ENCODE measurements at regions not wholly inside any gene's neighbourhood (a gene's known extent, or its start where the extent isn't known, plus 50 kb on each side); places are given as distances from the start of the nearest gene placed in this dataset.
"Not testable (repeated sequence)": the region's sequence is repeated elsewhere in the genome, so short reads cannot be mapped to it uniquely, and the experiment has no call there.

DNA sequence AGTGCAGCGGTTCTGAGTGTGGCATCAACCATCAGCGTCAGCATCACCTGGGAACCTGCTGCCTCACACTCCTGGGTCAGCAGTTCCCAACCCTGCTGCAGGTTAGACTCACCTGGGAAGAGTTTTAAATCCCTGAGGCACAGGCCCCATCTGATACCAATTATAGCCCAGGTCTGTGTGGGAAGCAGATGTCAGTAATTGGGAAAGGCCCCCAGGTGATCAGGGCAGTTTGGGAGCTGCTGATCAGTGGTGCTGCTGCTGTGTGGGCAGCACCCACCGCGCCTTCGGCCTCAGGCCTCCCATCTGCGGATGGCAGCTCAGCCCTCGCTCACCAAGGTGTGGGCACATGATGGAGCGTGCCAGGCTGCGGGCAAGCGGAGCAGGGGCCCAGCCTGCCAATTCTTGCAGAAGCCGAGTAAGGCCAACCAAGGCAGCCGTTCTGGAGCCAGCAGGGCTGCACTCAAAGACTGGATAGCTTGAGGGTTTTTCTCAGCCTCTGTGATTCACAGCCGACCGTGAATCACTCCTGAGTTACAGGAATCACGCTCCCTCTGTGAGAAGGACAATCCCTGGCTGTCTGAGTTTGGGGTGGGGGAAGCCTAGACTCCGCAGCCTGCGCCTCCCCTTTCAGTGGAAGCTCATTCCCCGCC lies 155.6 kb upstream of the SFSWAP start:
- in situ Hi-C loops (cut with HindIII; ENCODE audit: low sequenced_read_pairs) = no loop called here

DNA sequence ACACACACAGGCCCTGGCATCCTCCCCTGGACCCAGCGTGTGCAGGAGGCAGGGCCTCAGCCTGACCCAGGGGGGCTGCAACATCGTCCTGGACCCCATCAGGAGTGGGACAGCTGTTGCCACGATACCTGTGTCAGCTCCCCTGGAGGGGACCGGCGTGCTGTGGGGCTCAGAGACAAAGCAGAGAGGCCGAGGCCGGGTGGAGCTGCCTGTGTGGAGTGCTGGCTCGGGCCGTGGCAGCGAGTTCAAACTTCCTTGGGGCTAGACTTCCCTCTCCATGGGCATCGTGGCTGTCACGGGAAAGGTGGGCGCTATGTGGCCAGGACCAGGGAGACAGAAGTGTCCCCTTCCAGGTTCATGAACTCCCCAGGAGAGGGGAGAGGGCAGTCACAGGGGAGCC lies 155.0 kb upstream of the SFSWAP start:
- in situ Hi-C loops (cut with HindIII; ENCODE audit: low sequenced_read_pairs) = no loop called here

DNA sequence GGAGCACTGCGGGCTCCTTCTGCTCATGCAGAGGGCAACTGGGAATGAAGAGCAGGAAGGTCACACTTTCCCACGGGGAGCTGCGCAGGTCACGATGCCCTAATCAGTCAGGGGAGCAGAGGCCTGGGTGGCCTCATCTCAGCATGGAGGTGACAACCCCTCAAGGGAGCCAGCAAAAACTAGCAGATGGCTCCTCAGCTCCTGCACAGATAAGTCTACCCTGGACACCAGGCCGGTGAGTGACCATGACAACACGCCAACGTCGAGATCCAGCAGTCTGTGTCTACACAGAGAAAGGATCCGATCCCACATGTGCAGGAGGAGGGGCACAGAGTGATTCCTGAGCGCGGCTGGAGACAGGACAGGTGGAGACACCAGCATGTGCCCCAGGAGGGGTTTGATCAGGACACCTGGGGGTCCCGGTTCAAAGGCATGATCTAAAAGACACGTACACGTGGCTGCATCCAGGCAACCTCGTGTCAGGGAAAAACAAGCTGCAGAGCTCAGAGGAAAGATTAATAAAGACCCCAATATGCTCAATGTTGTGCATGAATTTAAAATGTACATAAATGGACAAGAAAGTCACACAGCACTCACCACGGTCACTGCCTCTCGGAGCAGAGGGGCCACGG lies 153.7 kb upstream of the SFSWAP start:
- in situ Hi-C loops (cut with HindIII; ENCODE audit: low sequenced_read_pairs) = no loop called here

DNA sequence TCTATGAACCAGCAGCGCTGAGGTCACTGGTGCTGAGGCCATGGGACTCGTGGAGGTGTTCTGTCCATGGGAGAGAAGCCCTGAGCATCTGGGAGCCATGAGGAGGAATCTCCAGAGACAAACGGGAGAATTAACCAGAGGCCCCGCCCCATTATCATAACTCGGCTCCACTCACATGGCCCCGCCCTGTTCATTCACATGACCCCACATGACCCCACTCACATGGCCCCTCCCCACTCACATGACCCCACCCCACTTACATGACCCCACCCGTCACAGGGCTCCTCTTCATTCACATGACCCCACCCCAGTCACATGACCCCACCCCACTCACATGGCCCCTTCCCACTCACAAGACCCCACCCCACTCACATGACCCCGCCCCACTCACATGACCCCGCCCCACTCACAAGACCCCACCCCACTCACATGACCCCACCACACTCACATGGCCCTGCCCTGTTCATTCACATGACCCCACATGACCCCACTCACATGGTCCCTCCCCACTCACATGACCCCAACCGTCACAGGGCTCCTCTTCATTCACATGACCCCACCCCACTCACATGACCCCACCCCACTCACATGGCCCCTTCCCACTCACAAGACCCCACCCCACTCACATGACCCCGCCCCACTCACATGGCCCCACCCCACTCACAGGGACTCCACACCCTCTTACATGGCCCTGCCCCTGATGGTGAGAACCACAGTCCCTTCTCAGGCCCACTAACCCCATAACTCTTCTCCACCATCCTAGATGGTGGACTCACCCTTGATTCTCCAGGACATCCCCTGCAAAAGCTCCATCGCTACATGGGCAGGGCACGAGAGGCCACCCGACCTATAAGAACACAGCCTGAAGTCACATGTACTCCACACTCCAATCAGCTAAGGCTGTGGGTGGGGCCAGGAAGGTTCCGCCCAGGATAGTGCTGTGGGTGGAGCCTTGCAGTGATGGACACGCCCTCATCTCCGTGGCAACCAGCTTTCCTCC lies 151.1 kb upstream of the SFSWAP start:
- in situ Hi-C loops (cut with HindIII; ENCODE audit: low sequenced_read_pairs) = no loop called here

DNA sequence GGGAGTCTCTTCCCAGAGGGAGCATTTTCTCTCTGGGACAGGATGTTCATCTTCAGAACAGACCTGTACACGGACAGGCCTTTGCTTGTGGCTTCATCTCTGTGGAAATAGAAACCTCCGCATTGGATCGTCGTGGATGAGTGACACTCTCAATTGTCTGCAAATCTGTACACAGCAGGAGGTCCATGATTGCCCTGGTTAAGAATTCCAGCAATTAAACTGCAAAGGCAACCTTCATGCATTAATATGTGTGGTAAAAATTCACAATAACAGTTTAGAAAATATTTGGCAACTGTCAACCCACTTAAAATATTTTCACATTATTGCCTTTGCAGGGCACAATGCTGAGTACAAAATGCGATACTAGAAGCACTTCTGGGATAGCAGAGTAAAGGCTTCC lies 149.8 kb upstream of the SFSWAP start:
- in situ Hi-C loops (cut with HindIII; ENCODE audit: low sequenced_read_pairs) = no loop called here

DNA sequence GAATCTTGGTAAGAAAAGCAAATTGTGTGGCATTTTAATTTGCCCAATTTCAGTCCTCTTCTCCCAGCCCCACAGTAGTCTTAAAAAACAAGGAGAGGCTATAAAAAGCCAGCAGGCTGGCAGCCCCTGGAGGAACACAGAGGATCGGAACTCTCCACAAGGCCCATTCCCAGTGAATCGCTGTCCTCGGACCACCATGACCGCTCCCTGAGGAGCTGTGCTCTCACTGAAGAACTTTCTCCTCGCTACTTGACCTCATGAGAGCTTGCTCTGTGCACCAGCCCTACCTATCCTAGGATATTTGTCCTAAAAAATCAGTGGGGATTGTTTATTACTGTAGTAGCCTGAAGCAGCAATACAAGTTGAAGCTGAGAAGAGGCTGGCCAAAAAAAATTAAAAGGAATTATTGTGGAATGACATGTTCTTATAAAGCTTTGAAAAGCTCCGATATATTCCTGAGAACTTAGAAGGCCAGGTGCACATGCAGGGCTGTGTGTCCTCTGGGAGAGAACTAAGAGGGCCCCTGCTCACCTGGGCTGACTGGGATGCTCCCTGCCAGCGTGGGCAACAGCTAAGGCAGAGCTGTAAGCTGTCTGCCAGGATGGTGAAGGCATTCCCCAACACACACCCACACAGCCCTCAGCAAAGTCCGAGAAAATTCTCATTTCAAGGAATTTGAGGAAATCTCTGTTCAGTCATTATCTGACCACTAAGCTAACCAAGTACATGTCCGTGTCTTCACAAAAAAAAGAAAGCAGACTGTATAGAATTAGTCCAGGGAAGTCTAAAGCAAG lies 148.8 kb upstream of the SFSWAP start:
- in situ Hi-C loops (cut with HindIII; ENCODE audit: low sequenced_read_pairs) = no loop called here

DNA sequence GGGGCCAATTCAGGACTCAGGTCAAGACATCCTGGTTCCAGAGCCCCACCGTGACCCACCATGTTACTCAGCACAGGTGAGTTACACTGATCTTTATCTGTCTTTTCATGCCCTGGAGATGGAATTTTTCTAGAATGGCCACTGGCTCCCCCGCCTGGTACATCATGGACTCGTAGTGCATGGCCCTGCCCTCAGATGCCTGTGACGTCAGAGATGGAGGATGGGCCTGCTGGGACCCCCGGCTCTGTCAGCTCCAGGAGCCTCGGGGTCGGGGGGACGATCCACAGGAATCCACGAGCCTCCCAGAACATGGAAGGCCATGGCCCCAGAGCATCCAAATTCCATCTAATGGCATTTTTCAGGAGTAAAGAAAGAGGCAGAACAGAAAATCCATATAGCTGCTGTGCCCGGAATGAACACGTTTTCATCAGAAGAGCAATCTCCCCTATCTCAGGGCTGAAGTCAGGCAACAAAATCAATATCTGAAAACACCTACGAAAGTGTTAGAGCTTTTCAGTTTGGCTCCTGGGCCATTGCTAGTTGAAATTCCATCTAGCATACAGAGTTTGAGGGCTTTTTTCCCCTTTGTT lies 146.7 kb upstream of the SFSWAP start:
- in situ Hi-C loops (cut with HindIII; ENCODE audit: low sequenced_read_pairs) = not testable (repeated sequence)

DNA sequence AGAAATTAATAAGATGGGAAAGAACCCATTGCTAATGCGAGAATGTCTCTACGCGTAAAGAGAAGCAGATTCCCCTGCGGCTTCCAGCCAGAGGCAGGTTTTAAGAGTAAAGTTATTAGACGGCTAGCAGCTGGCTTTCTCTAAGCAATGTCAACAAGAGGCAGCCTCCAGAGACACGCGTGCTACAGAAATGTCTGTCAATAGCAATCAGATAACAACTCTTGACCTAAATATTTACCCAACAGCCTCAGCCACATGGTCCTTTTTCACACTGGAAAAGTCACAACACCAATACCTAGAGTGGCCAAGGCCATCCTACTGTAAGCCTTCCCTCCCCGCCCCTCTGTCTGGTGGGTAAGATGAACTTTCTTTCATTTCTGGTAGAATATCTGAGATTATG lies 146.0 kb upstream of the SFSWAP start:
- in situ Hi-C loops (cut with HindIII; ENCODE audit: low sequenced_read_pairs) = no loop called here

DNA sequence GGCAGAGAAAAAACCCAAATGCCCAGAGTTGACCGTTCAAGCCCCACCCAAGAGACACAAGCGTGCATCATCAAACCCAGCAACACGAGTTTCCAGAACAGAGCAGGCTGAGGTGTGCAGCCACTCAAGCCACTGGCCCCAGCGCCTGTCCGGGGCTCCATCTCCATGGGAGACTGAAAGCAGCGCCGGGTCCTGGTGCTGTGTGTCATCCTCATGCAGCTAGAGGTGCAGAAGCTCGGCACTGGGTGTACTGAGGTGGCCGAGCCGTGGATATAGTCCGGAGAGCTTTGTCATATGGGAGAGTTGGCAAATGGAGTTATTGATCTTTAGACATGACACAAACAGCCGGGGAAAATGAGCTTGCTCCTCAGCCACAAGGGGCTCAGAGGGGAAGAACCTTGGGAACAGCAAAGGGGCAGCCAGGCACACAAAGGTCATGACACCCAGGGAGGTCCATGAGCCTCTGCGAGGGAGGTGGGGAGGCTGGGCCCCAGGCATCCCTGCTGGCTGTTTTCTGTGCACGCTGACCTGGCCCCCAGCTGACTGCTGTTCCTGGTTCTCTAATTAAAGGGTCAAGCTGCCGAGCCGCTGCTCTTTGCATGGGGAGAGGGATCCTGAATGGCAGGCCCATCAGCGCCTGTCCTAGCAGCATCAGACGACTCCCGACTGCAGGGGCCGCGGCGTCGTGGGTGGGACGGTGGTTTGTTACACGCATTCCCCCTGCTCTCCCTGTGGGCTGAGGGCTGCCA lies 145.4 kb upstream of the SFSWAP start:
- in situ Hi-C loops (cut with HindIII; ENCODE audit: low sequenced_read_pairs) = no loop called here

DNA sequence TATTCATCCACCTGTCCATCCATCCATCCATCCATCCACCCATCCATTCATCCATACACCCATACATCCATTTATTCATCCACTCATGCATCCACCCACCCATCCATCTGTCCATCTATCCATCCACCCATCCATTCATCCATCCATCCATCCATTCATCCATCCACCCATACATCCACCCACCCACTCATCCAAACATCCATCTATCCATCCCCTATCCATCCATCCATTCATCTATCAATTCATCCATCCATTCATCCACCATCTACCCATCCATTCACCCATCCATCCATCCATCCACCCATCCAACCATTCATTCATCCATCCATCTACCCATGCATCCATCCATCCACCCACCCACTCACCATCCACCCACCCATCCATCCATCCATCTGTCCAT lies 142.6 kb upstream of the SFSWAP start:
- in situ Hi-C loops (cut with HindIII; ENCODE audit: low sequenced_read_pairs) = no loop called here

DNA sequence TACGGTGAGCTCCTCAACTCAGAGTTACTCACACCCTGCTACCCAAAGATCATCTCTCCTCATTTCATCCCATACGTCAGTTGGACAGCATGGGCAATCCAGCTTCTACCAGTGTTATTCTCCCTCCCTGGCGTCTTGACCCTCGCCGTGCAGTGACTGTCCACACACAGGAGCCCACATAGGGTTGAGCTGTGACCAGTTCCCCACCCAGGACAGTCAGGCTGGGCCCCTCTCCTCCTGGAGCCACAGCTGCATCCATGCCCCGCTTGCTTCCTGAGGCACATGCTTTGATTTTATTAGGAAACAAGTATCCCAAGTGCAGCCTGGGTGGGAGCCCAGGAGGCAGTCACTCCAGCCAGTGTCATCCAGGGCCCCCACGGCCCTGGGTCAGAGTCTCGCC lies 140.3 kb upstream of the SFSWAP start:
- in situ Hi-C loops (cut with HindIII; ENCODE audit: low sequenced_read_pairs) = no loop called here

DNA sequence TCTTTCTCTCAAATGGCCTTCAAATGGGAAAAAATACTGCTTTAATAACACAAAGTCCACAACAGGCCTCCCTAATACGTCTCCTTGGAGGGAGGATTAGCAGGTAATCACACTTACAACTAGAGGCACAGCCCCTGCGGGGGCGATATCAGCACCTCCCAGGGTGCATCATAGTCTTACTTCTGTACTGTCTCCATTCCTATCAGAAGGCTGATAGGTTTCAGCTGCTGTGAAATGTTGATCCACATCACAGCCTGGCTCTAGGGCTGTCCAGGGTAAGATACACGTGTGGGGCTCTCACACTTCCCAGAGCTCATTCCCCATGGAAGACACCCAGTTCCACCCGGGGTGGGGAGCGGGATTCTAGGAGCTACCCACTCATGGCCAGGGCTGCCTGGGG lies 139.1 kb upstream of the SFSWAP start:
- in situ Hi-C loops (cut with HindIII; ENCODE audit: low sequenced_read_pairs) = no loop called here

DNA sequence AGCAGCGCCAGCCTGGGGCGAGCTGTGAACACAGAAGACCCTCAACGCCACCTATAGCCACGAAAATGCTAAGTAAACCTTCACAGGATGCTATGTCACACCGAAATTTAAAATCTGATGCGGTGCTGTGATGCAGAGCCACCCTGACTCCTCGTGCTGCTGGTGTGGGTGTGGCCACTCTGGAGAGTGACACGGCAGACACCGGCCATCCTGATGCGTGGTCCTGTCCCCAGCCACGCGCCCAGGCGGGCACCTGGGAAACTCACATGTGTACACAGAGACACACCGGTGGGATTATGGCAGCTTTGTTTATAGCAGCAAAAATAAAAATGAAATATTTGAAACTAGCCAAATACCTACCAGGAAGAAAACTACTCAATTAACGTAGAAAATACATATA lies 138.3 kb upstream of the SFSWAP start:
- in situ Hi-C loops (cut with HindIII; ENCODE audit: low sequenced_read_pairs) = no loop called here

DNA sequence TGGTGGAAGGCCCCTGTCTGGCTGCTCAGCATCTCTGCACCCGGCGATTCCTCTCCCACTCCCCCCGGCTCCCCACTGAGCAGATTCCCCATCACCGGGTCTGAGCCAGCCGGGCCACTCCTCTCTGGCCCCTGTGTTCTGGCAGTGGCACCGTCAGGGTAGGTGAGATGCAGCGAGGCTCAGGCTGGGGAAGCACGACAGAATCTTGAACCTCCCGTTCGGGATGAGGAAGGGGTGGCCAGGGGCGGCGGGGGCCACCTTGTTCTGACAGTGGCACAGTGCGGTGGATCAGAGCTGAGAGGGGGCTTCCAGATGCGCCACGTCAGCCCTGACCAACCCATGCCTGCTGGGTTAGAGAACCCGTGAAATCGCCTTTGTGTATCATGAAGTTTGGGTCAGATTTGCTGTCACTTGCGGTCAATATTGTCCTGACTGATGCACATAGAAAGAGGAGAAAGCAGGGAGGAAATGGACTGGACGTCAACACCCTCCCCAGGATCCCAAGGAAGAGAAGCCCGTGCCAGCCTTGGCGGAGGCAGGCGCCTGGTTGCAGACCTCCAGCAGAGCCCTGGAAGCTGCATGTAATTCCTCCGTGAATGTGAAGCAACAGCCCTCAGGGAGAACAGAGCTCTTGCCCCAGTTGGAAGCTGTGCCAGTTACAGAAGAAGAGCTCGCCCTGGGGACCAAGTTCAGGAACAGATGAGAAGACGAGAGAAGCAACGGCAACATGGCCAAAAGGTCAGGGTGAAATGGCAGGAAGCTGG lies 137.1 kb upstream of the SFSWAP start:
- in situ Hi-C loops (cut with HindIII; ENCODE audit: low sequenced_read_pairs) = no loop called here

DNA sequence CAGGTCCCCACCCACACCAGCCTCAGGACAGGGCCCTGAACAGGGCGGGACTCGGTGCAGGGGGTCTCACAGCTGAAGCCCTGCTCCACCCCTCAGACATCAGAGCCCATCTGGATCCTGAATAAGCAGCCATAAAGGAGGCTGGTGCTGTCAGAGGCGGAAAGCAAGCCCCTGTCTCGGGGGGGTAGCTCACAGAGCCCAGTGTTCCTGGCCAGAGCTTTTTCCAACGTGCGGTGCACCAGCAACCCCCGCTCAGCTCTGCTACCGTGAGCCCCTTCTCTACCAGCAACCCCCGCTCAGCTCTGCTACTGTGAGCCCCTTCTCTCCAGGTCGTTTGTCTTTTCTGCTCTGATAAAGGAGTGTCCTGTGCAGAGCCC lies 136.5 kb upstream of the SFSWAP start:
- in situ Hi-C loops (cut with HindIII; ENCODE audit: low sequenced_read_pairs) = no loop called here

DNA sequence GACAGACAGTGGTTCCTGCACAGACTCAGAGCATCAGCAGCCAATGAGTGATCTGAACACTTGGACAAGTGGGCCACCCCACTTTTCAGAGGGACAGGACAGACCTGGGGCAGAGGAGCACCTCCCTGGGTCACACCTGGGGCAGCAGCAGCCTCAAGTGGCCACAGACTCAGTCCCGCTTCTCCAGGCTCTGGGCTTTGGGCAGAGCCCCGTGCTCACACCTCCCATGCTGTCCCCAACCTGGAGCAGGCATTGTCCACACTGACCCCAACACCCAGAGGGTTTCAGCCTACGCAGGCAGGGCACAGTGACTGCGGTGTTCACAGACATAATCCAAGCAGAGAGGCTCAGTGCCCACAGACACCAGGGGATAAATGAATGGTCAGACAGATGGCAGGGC lies 135.5 kb upstream of the SFSWAP start:
- in situ Hi-C loops (cut with HindIII; ENCODE audit: low sequenced_read_pairs) = no loop called here

DNA sequence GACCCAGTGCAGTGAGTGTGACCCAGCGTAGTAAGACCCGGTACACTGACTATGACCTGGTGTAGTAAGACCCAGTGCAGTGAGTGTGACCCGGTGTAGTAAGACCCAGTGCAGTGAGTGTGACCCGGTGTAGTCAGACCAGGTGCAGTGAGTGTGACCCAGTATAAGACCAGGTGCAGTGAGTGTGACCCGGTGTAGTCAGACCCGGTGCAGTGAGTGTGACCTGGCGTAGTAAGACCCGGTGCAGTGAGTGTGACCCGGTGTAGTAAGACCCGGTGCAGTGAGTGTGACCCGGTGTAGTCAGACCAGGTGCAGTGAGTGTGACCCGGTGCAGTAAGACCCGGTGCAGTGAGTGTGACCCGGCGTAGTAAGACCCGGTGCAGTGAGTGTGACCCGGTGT lies 134.2 kb upstream of the SFSWAP start:
- in situ Hi-C loops (cut with HindIII; ENCODE audit: low sequenced_read_pairs) = not testable (repeated sequence)

DNA sequence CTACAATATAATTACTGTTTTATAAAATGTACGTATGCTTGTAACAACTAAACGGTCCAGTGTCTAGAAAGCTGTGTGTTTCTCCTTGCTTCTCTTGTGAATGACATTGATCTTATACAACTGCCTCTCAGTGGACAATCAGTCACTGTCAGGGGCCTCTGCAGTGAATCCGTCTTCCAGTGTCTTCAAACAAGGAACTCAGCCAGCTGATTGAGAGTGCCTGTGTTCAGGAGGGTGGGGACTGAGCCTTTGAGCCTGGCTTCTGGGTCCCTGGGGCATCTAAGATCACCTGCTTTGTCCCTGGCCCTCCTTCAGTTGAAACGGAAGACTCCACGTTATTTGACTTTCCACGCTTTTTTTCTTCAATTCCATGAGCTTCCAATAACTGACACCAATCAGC lies 133.1 kb upstream of the SFSWAP start:
- in situ Hi-C loops (cut with HindIII; ENCODE audit: low sequenced_read_pairs) = no loop called here

DNA sequence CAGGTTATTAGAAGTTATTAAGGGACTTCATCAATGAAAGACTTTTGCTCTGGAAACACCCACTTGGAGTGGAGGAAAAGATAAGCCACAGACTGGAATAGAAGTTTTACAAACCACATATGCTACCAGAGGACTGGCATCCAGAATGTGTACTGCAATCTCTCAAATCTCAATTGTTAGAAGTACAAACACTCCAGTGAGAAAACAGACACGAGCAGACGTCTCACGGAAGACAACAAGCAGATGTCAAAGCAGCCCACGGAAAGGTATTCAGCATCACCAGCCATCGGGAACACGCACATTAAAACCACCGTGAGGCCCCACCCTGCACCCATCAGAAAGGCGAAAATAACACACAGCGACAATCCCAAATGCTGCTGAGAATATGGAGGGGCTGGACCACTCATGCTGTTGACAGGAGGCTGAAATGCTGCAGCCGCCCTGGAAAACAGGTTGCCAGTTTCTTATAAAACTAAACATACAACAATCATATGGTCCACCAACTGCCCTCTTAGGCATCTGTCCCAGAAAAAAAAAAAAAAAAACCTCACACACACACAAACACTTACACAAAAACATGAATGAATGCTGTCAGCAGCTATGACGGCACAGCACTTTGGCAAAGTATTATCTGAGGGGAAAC lies 131.9 kb upstream of the SFSWAP start:
- in situ Hi-C loops (cut with HindIII; ENCODE audit: low sequenced_read_pairs) = no loop called here

All from endothelial cell of hepatic sinusoid (primary cell).